T-helper 17 cell (primary cell): ENCODE measurements at regions not wholly inside any gene's neighbourhood (a gene's known extent, or its start where the extent isn't known, plus 50 kb on each side); places are given as distances from the start of the nearest gene placed in this dataset.

Experiments
- ATAC-seq: fragments of 150-1000 bp; cut with Tn5 transposase; 2 replicates; pipeline ENCODE4 v1.10.0; 2021; ENCODE audit warnings: mild to moderate bottlenecking, moderate library complexity
- DNase-seq, 3 donors: peaks; one replicate each; pipeline versions ENCODE4 v3.0.0 to v3.0.0-alpha.2; 2020 to 2021
- H3K9me3 ChIP-seq: one replicate; pipeline ENCODE4 v1.7.0; 2013; ENCODE audit warnings: low read length, mild to moderate bottlenecking; ENCODE audit not compliant: control insufficient read depth, poor library complexity, severe bottlenecking
- H3K27ac Mint-ChIP-seq: one replicate; pipeline ENCODE4 v1.8.0; 2022; ENCODE audit warnings: mild to moderate bottlenecking, moderate library complexity, mixed read lengths
- H3K27me3 Mint-ChIP-seq: one replicate; pipeline ENCODE4 v1.8.0; 2022; ENCODE audit warnings: mixed read lengths
- H3K36me3 Mint-ChIP-seq: one replicate; pipeline ENCODE4 v1.8.0; 2022; ENCODE audit warnings: low read depth, mixed read lengths
- H3K4me1 Mint-ChIP-seq: one replicate; pipeline ENCODE4 v1.8.0; 2022; ENCODE audit warnings: mild to moderate bottlenecking, mixed read lengths
- H3K4me3 Mint-ChIP-seq: one replicate; pipeline ENCODE4 v1.8.0; 2022; ENCODE audit warnings: mild to moderate bottlenecking, moderate library complexity, mixed read lengths

DNA sequence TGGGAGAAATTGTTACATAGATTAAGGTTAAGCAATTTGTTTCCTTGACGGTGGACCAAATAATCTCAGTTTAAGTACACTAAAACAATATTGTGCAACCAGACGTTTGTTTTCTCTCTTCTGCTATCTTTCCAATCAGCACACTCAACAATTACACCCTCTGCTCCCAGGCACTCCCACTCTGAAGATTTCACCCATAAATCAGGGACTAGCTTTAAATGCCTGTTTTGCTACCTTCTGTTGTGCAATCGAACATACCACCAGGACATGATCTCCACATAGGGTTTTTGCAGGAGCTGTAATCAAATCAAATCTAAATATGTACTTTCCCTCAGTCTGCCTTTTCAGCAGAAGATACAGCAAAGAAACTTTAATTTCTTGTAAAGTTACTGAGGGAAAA, 405.8 kb upstream of the TLE4 start:
- no peak for DNase-seq
- no peaks in the 10 kb centered on the region for H3K9me3 ChIP-seq
- Mint-ChIP-seq H3K4me1 (no peaks in the 10 kb centered on the region), H3K4me3 (no peak overlapping the region), H3K36me3 (no peaks in the 10 kb centered on the region), H3K27ac (no peak overlapping the region), H3K27me3 (no peaks in the 10 kb centered on the region)
- ATAC-seq = no peak

DNA sequence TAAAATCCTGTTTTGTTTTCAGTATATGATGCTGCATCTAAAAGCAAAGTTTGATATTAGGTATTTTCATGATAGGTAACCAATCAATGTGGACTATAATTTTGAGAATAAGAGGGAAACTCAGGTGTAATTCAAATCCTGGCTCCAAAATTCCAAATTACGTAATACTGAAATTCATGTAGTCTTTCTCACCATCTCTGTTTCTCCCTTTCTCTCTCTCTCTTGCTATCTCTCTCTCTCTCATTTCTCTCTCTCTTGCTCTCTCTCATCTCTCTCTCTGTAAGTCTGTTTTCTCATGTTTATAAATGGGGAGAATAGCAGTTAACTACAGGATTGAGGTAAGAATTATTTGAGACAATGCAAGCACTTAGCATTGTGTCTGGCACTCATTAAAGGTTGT, 401.1 kb upstream of the TLE4 start:
- H3K36me3 Mint-ChIP-seq = no peaks in the 10 kb centered on the region
- ATAC-seq = no peak

DNA sequence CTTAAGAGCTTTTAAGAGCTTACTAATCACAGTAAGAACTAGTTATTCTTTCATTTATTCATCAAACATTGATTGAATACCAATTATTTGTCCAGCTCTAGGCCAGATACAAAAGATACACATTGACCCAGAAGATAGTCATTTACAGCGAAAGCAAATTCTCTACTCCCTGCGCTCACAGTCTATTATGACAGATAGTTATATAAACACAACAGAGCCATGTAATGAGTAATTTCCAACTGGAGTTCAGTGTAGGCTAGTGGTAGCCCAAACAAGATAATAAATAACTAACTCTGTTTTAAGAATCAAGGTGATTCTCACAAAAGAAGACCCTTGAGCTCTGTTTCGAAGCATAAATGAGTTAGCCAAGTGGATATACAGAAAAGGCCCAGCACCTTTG, 397.8 kb upstream of the TLE4 start:
- no peak for DNase-seq
- no peak overlapping the region for H3K4me3 Mint-ChIP-seq
- H3K9me3 ChIP-seq = no peaks in the 10 kb centered on the region
- no peak overlapping the region for H3K27ac Mint-ChIP-seq
- ATAC-seq = no peak
- no peaks in the 10 kb centered on the region for H3K36me3 Mint-ChIP-seq
- no peaks in the 10 kb centered on the region for H3K4me1 Mint-ChIP-seq
- H3K27me3 Mint-ChIP-seq = no peaks in the 10 kb centered on the region

More for the DNA sequence above, 401.1 kb upstream of the TLE4 start:
- no peak overlapping the region for H3K4me3 Mint-ChIP-seq
- H3K27ac Mint-ChIP-seq = no peak overlapping the region
- no peaks in the 10 kb centered on the region for H3K27me3 Mint-ChIP-seq
- DNase-seq = no peak
- H3K9me3 ChIP-seq = no peaks in the 10 kb centered on the region
- no peaks in the 10 kb centered on the region for H3K4me1 Mint-ChIP-seq

DNA sequence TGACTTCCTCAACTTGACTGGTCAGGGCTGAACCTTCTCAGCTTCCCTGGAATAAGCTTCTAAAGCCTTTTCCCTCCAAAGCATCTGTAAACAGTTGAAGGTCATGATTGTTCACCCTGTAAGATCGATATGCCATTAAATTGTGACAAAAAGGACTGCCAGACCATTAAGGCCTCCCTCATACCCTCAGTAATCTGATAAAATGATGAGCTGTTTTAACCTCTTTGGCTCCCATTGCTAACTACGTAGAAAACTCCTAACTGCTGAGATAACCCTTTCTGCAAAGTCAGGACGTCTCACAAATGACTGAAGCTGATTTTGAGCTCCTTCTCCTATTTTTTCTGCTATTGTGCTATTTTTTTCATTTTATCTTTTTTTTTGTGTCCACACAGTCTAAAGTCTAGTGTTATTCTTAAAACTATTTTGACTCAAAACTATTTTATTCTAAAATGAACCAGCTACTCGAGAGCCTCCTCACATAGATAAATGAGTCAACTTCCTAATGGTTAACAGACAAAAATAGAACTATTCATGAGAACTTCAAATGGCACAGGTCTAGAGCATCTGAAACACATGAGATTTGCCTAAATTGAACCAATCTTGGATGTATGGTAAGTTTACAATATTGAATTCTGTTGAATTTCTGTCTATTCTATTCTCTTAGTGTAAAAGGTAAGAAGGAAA, 395.6 kb upstream of the TLE4 start:
- H3K9me3 ChIP-seq = no peaks in the 10 kb centered on the region
- H3K4me3 Mint-ChIP-seq = no peak overlapping the region
- DNase-seq = no peak
- no peaks in the 10 kb centered on the region for H3K36me3 Mint-ChIP-seq
- no peak overlapping the region for H3K27ac Mint-ChIP-seq
- no peak for ATAC-seq
- H3K27me3 Mint-ChIP-seq = no peaks in the 10 kb centered on the region
- no peaks in the 10 kb centered on the region for H3K4me1 Mint-ChIP-seq

DNA sequence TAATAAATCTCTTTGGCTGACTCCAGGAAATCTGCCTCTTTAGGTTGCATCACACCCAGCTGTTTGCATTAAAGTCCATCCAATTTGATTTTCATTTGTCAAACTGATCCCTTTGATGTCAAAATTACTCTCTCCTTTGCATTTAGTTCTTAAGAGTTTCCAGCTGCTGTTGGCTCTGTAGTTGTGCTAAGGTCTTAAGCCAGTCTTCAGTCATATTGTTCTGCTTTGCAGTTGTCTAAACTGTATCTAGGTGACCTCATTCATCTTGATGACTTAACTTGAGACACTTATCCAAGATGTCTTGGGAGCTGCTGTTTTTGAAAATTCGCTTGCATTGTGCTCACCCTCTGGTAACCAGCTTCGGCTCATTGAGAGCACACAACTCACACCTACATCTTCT, 386.9 kb upstream of the TLE4 start:
- no peak for DNase-seq
- no peak for ATAC-seq
- no peak overlapping the region for H3K27ac Mint-ChIP-seq
- no peaks in the 10 kb centered on the region for H3K36me3 Mint-ChIP-seq
- no peaks in the 10 kb centered on the region for H3K27me3 Mint-ChIP-seq
- no peak overlapping the region for H3K4me3 Mint-ChIP-seq
- H3K9me3 ChIP-seq = no peaks in the 10 kb centered on the region
- no peaks in the 10 kb centered on the region for H3K4me1 Mint-ChIP-seq

DNA sequence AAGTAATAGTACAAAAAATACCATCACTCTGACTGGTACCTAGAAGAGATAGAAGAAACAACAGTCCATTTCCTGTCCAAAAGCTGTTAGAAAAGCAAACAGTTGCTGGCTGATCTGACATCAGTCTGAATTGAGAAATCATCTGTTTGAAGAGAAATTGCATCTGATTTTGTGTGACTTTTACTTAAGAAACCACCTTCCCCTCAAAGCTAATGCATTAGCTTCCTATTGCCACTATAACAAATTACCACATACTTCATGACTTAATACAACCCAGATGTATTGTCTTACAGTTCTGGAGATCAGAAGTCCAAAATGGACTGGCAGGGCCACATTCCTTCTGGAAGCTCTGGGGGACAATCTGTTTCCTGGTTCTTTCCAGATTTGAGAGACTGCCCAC, 385.9 kb upstream of the TLE4 start:
- no peak for DNase-seq
- Mint-ChIP-seq H3K4me1 (no peaks in the 10 kb centered on the region), H3K27me3 (no peaks in the 10 kb centered on the region), H3K4me3 (no peak overlapping the region), H3K27ac (no peak overlapping the region), H3K36me3 (no peaks in the 10 kb centered on the region)
- ATAC-seq = no peak
- no peaks in the 10 kb centered on the region for H3K9me3 ChIP-seq

DNA sequence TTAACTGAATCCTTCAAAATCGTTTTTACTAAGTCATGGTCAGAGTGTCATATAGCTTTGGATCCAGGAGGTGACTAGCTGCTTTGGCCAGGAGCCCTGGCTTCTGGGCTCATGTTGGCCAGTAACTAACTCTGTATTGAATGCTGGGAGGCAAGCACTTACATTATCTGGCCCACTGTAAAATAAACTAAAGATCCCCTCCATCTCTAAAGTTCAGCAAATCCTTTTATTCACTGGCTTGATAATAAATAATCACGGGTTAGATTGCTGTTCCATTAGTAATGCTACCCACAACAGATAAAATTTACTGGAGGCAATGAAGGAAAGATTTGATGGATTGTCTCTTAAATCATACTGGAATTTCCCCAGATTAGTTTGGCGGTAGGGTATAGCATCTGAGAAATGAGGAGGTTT, 382.2 kb upstream of the TLE4 start:
- Mint-ChIP-seq H3K36me3 (no peaks in the 10 kb centered on the region), H3K27me3 (no peaks in the 10 kb centered on the region), H3K4me3 (no peak overlapping the region), H3K27ac (no peak overlapping the region), H3K4me1 (no peaks in the 10 kb centered on the region)
- ATAC-seq (no peak), DNase-seq (no peak)
- no peaks in the 10 kb centered on the region for H3K9me3 ChIP-seq

DNA sequence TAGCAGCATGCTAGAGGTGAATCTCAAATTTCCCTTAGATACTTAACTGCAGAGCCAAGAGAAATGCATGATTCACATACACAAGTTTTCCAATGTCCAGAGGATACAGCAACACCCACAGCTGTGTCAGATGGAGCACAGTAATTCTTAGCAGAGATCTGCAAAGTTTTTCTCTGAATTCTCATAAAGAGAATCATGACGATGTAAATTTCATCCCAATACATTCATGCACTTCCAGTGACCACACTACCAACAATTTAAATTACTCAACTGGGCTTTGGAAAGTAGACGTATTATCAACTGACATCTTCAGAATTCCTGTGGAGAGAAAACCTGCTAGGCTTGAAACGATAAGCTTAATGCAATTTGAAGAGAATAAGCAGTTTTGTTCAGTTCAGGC, 378.8 kb upstream of the TLE4 start:
- Mint-ChIP-seq H3K36me3 (no peaks in the 10 kb centered on the region), H3K4me3 (no peak overlapping the region)
- DNase-seq = no peak

DNA sequence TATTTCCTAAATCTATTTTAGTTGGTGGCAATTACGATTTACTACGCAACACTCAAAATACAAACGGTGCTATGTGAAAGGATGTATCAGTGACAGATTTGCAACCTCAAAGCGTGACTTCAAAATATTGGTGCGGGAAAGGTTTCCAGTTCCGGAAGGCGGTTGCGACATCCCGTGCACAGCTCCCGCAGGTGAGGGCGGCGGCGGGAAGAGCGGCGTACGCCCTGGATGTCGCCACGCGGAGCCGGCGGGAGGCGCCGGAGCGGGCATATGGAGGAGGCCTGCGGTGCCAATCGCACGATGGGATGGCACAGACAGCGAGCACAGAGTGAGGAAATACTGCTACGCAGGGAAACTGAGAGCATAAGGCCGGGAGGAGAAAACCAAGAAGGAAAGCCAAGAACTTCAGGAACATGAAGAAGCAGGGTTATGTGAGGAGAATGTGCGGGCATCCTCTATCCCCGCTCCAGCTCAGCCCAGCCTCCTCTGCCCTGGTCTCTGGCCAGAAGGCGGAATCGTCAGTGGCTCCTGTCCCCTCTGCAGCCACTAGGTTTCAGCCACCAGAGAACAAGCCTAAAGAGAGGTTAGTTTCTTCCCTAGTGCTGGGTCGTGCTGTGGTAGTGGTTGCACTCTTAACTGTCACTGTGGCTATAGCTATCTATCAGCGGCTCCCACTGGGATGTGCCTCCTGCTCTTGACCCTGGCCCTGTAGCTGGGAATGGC, 378.1 kb upstream of the TLE4 start:
- Mint-ChIP-seq H3K36me3 (no peaks in the 10 kb centered on the region), H3K4me1 (no peaks in the 10 kb centered on the region), H3K4me3 (no peak overlapping the region), H3K27me3 (no peaks in the 10 kb centered on the region), H3K27ac (no peak overlapping the region)
- DNase-seq = no peak
- H3K9me3 ChIP-seq = no peaks in the 10 kb centered on the region
- no peak for ATAC-seq

More for the DNA sequence above, 378.8 kb upstream of the TLE4 start:
- Mint-ChIP-seq H3K27ac (no peak overlapping the region), H3K27me3 (no peaks in the 10 kb centered on the region), H3K4me1 (no peaks in the 10 kb centered on the region)
- no peaks in the 10 kb centered on the region for H3K9me3 ChIP-seq
- no peak for ATAC-seq

DNA sequence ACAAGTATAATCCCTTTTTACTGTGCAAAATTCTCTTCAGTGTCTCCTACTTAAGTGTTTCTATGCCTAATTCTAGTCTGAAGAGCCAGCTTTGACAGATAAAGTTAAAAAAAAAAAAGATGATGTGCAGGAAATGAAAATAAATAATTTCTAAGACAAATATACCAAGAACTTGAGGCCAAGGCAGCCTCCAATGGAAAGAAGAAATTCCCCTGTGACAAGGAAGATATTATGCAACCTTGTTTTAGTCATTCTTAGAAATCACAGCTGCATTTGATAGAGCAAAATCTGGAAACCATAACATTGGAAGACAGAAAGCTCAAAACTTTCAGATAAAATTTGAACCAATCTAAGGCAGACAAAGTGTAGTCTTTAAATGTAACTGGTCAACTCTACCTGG, 375.9 kb upstream of the TLE4 start:
- H3K9me3 ChIP-seq = no peaks in the 10 kb centered on the region
- ATAC-seq = no peak
- no peak for DNase-seq
- H3K4me3 Mint-ChIP-seq = no peak overlapping the region
- no peak overlapping the region for H3K27ac Mint-ChIP-seq
- no peaks in the 10 kb centered on the region for H3K36me3 Mint-ChIP-seq
- H3K4me1 Mint-ChIP-seq = no peaks in the 10 kb centered on the region
- no peaks in the 10 kb centered on the region for H3K27me3 Mint-ChIP-seq

DNA sequence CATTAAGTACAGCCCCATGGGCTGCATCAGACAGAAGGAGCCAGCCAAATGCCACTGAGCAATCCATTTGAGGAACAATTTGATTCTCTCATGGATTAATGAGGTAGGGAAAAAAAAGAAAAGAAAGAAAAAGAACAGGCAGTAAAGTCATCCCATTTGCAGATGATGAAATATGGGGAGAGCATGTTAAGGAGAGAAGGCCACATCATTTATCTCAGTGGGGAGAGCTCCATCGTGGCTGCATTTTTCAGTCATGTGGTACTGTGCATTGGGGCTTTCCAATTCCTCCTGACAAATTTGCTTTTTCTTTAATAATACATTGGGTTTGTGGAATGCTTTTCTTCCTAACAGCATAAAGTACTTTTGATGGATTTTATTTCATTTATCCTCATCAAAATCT, 375.2 kb upstream of the TLE4 start:
- DNase-seq (no peak), ATAC-seq (no peak)
- Mint-ChIP-seq H3K36me3 (no peaks in the 10 kb centered on the region), H3K27me3 (no peaks in the 10 kb centered on the region), H3K4me3 (no peak overlapping the region), H3K4me1 (no peaks in the 10 kb centered on the region), H3K27ac (no peak overlapping the region)
- no peaks in the 10 kb centered on the region for H3K9me3 ChIP-seq

DNA sequence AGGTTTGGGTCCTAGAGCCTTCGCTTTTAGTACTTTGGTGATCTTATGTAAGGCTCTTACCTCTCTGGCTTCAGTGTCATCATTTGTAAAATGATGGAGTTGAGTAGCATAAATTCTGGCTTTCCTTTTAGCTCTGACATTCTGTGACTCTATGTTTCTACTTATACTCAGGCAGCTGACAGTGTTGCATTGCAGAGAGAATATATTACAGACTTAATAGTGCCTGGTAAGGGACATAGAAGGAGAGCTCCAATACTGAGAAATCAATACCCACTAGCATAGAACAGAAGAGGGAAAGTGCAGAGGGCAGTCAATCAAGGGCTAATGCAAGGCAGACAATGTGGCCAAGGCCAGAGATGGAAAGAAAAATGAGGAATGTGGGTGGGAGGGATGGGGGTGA, 371.4 kb upstream of the TLE4 start:
- DNase-seq (no peak), ATAC-seq (no peak)
- Mint-ChIP-seq H3K27me3 (no peaks in the 10 kb centered on the region), H3K27ac (no peak overlapping the region), H3K4me3 (no peak overlapping the region), H3K4me1 (no peaks in the 10 kb centered on the region), H3K36me3 (no peaks in the 10 kb centered on the region)
- H3K9me3 ChIP-seq = no peaks in the 10 kb centered on the region

DNA sequence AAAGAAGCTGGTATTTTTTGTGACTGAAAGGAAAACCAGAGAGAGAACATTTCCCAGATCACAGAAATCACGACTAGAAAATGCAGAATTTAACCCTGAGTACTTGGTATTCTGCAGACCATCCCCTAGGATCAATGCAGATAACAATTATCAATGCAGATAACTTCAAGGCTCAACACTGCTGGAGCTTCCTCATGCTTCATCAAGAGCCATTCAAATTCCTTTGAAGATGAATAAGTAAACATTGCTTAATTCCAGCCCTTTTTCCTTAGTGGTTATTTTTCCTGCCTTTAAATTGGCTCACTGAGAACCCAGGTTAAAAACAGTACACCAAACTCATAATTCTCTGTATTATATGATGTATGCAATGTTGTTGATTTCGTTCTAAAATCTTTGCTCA, 370.1 kb upstream of the TLE4 start:
- DNase-seq = no peak
- H3K9me3 ChIP-seq = no peaks in the 10 kb centered on the region
- no peak for ATAC-seq
- no peak overlapping the region for H3K4me3 Mint-ChIP-seq
- H3K27ac Mint-ChIP-seq = no peak overlapping the region
- H3K36me3 Mint-ChIP-seq = no peaks in the 10 kb centered on the region
- H3K4me1 Mint-ChIP-seq = no peaks in the 10 kb centered on the region
- H3K27me3 Mint-ChIP-seq = no peaks in the 10 kb centered on the region

DNA sequence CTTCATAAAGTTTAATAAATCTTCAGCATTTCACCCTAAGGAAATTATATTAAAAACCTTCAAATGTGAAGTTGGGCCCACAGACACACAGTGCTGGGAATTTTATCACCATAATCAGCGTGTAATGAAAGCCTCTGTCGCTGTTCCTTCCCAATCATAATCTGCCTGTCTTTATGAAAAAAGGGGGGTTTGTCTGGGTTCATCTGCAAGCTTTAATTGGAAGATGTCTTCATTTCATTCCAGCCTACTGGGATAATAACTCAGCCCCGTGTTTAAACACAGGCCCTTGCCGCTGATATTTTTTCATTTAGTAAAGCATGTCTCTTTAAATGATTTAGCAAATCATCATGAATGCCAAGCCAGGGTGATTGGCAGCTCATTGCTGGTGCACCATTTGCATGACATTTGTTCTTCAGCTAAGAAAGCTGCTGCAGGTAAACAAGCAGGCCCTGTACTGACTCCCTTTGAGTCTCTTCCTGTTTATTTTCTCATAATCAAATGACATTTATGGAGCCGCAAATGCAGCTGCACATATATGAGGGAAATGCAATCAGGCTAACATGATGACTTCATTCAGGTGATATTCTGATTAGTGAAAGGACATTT, 362.9 kb upstream of the TLE4 start:
- H3K27me3 Mint-ChIP-seq = no peaks in the 10 kb centered on the region
- H3K4me1 Mint-ChIP-seq = no peaks in the 10 kb centered on the region
- no peak for ATAC-seq
- no peak overlapping the region for H3K27ac Mint-ChIP-seq
- H3K36me3 Mint-ChIP-seq = no peaks in the 10 kb centered on the region
- H3K4me3 Mint-ChIP-seq = no peak overlapping the region
- DNase-seq = no peak
- H3K9me3 ChIP-seq = no peaks in the 10 kb centered on the region
